Parathyroid adenoma (tissue), 2 donors: ENCODE measurements at regions not wholly inside any gene's neighbourhood (a gene's known extent, or its start where the extent isn't known, plus 50 kb on each side); places are given as distances from the start of the nearest gene placed in this dataset.
"Not testable (repeated sequence)": the region's sequence is repeated elsewhere in the genome, so short reads cannot be mapped to it uniquely, and the experiment has no call there.

Source experiments
- H2AFZ ChIP-seq: fragments of 300-600 bp; sonication (generic); one replicate; pipeline ENCODE4 v1.7.0; 2017; ENCODE audit warnings: antibody characterized with exemption, mild to moderate bottlenecking
- H3K27ac ChIP-seq: fragments of 300-600 bp; sonication (generic); one replicate; pipeline ENCODE4 v1.7.0; 2017
- H3K27me3 ChIP-seq: fragments of 300-600 bp; sonication (generic); one replicate; pipeline ENCODE4 v1.7.0; 2017; ENCODE audit warnings: low read length; ENCODE audit not compliant: control insufficient read depth, insufficient read depth
- H3K36me3 ChIP-seq: fragments of 300-600 bp; sonication (generic); one replicate; pipeline ENCODE4 v1.7.0; 2017; ENCODE audit warnings: low read length; ENCODE audit not compliant: control insufficient read depth, insufficient read depth
- H3K4me1 ChIP-seq: fragments of 300-600 bp; sonication (generic); one replicate; pipeline ENCODE4 v1.7.0; 2017; ENCODE audit warnings: control low read depth
- H3K4me2 ChIP-seq: fragments of 300-600 bp; sonication (generic); one replicate; pipeline ENCODE4 v1.7.0; 2017; ENCODE audit warnings: low read length
- H3K4me3 ChIP-seq: fragments of 300-600 bp; sonication (generic); one replicate; pipeline ENCODE4 v1.7.0; 2017; ENCODE audit warnings: low read depth, low read length
- H3K79me2 ChIP-seq: fragments of 300-600 bp; sonication (generic); one replicate; pipeline ENCODE4 v1.7.0; 2017; ENCODE audit warnings: control low read depth
- H3K9ac ChIP-seq: fragments of 300-600 bp; sonication (generic); one replicate; pipeline ENCODE4 v1.7.0; 2017; ENCODE audit warnings: mild to moderate bottlenecking
- H3K9me3 ChIP-seq: fragments of 300-600 bp; sonication (generic); one replicate; pipeline ENCODE4 v1.7.0; 2017; ENCODE audit warnings: low read length; ENCODE audit not compliant: control insufficient read depth
- CTCF ChIP-seq: fragments of 300-600 bp; sonication (generic); IDR thresholded peaks from one replicate; pipeline ENCODE4 v1.7.0; 2017; ENCODE audit warnings: antibody characterized with exemption, mild to moderate bottlenecking
- donor health status: primary hyperparathyroidism.

- Histone ChIP-seq H3K4me3 (no peak overlapping the region), H3K4me1 (no peaks in the 10 kb centered on the region)
Measured at GRCh38 chrX:125544031-125544660, 224.5 kb downstream of the TEX13C start.

GRCh38 chrX:125544856-125545255 is 225.2 kb downstream of the TEX13C start:
- Histone ChIP-seq H3K4me2 (no peak overlapping the region), H3K27me3 (no peaks in the 10 kb centered on the region), H3K27ac (no peak overlapping the region), H3K4me1 (no peaks in the 10 kb centered on the region), H2AFZ (no peak overlapping the region), H3K36me3 (no peaks in the 10 kb centered on the region), H3K9me3 (no peaks in the 10 kb centered on the region), H3K4me3 (no peak overlapping the region), H3K9ac (no peak overlapping the region), H3K79me2 (no peaks in the 10 kb centered on the region)
- no peak for TF ChIP-seq CTCF

More at GRCh38 chrX:125544031-125544660, 224.5 kb downstream of the TEX13C start:
- no peaks in the 10 kb centered on the region for H3K79me2 ChIP-seq
- no peak overlapping the region for H3K4me2 ChIP-seq
- no peak overlapping the region for H3K27ac ChIP-seq
- H3K36me3 ChIP-seq: no peaks in the 10 kb centered on the region
- H3K9ac ChIP-seq: no peak overlapping the region
- no peak overlapping the region for H2AFZ ChIP-seq
- no peaks in the 10 kb centered on the region for H3K27me3 ChIP-seq
- no peaks in the 10 kb centered on the region for H3K9me3 ChIP-seq
- no peak for TF ChIP-seq CTCF

- Histone ChIP-seq H3K4me2 (no peak overlapping the region), H3K9me3 (no peaks in the 10 kb centered on the region), H3K4me3 (no peak overlapping the region), H2AFZ (no peak overlapping the region), H3K4me1 (no peaks in the 10 kb centered on the region), H3K9ac (no peak overlapping the region), H3K79me2 (no peaks in the 10 kb centered on the region), H3K36me3 (no peaks in the 10 kb centered on the region), H3K27ac (no peak overlapping the region), H3K27me3 (no peaks in the 10 kb centered on the region)
- no peak for TF ChIP-seq CTCF
Measured at GRCh38 chrX:125577479-125577878, 257.8 kb downstream of the TEX13C start.

GRCh38 chrX:125604448-125604847 is 284.8 kb downstream of the TEX13C start:
- TF ChIP-seq CTCF: no peak
- no peaks in the 10 kb centered on the region for H3K36me3 ChIP-seq
- H3K4me3 ChIP-seq: no peak overlapping the region
- no peaks in the 10 kb centered on the region for H3K27me3 ChIP-seq
- H2AFZ ChIP-seq: no peak overlapping the region
- H3K27ac ChIP-seq: no peak overlapping the region
- H3K4me2 ChIP-seq: no peak overlapping the region
- no peaks in the 10 kb centered on the region for H3K9me3 ChIP-seq
- no peak overlapping the region for H3K9ac ChIP-seq
- H3K79me2 ChIP-seq: no peaks in the 10 kb centered on the region
- H3K4me1 ChIP-seq: no peaks in the 10 kb centered on the region

- TF ChIP-seq CTCF: no peak
- H3K9ac ChIP-seq: no peak overlapping the region
- H3K4me1 ChIP-seq: no peaks in the 10 kb centered on the region
- H3K79me2 ChIP-seq: no peaks in the 10 kb centered on the region
- no peak overlapping the region for H3K4me2 ChIP-seq
- H3K27me3 ChIP-seq: no peaks in the 10 kb centered on the region
- no peak overlapping the region for H2AFZ ChIP-seq
- H3K27ac ChIP-seq: no peak overlapping the region
- no peak overlapping the region for H3K4me3 ChIP-seq
- no peaks in the 10 kb centered on the region for H3K9me3 ChIP-seq
- H3K36me3 ChIP-seq: no peaks in the 10 kb centered on the region
Measured at GRCh38 chrX:125605145-125605544, 285.5 kb downstream of the TEX13C start.

- H3K9me3 ChIP-seq, H2AFZ ChIP-seq, H3K79me2 ChIP-seq, H3K4me3 ChIP-seq, H3K27me3 ChIP-seq, H3K4me2 ChIP-seq, H3K36me3 ChIP-seq, H3K9ac ChIP-seq, H3K4me1 ChIP-seq, H3K27ac ChIP-seq: not testable (repeated sequence)
Measured at GRCh38 chrX:125614591-125615343, 295.1 kb downstream of the TEX13C start.
